ENCODE measurements at regions not wholly inside any gene's neighbourhood (a gene's known extent, or its start where the extent isn't known, plus 50 kb on each side); places are given as distances from the start of the nearest gene placed in this dataset.

- no peak for TF ChIP-seq CTCF (IDR thresholded peaks at IDR 0.05; ENCODE audit: low read depth, low read length, missing input control)
- no peak for TF ChIP-seq JUND (IDR thresholded peaks at IDR 0.05)
- TF ChIP-seq RAD21 (IDR thresholded peaks at IDR 0.05), result no peak
- no peak for TF ChIP-seq TAF1 (conservative IDR thresholded peaks at IDR 0.05)
- no peak for TF ChIP-seq GABPA (IDR thresholded peaks at IDR 0.05 in 1 of 2, conservative IDR thresholded peaks at IDR 0.05 in 1 of 2)
- TF ChIP-seq REST (IDR thresholded peaks at IDR 0.05), result no peak
- no peak for TF ChIP-seq MAX (IDR thresholded peaks at IDR 0.05)
- no peak for TF ChIP-seq FOXA1 (IDR thresholded peaks at IDR 0.05)
- TF ChIP-seq RXRA (IDR thresholded peaks at IDR 0.05), result no peak
- no peak for TF ChIP-seq YY1 (IDR thresholded peaks at IDR 0.05)
- TF ChIP-seq SP1 (IDR thresholded peaks at IDR 0.05), result no peak
- TF ChIP-seq ATF3 (IDR thresholded peaks at IDR 0.05), result no peak
- no peak for TF ChIP-seq FOXA2 (IDR thresholded peaks at IDR 0.05)
Measured at GRCh38 chr2:8524823-8525222, 157.0 kb upstream of the ID2 start.
